Endothelial cell of umbilical vein (primary cell): ENCODE measurements at regions not wholly inside any gene's neighbourhood (a gene's known extent, or its start where the extent isn't known, plus 50 kb on each side); places are given as distances from the start of the nearest gene placed in this dataset.

Experiments
- BruUV-seq: library from RNA; stranded (reverse); fragments of 400-500 nt; replicated peaks from 2 replicates; lab custom pipeline; 2021; lab: Mats Ljungman, UMichigan
- CTCF ChIA-PET: fragments of 300-600, 350-600 bp; sonication (Branson Sonifier 250); formaldehyde crosslinking; loops from one replicate; lab custom pipeline; 2021; ENCODE audit warnings: antibody characterized with exemption, inconsistent platforms; lab: Charles Lee
- POLR2A ChIA-PET: fragments of 300-600, 350-600 bp; sonication (Branson Sonifier 250); formaldehyde crosslinking; loops from one replicate; lab custom pipeline; 2021; ENCODE audit warnings: antibody characterized with exemption, inconsistent platforms; lab: Charles Lee
- DNase-seq: peaks from one replicate; pipeline ENCODE4 v3.0.0-alpha.2; 2011; ENCODE audit warnings: low read depth, low spot score
- FAIRE-seq: peaks from 2 replicates; lab custom pipeline; 2011; peaks lifted over from hg19 to GRCh38; lab: Jason Lieb, UNC
- H2AFZ ChIP-seq: 2 replicates; pipeline ENCODE4 v1.6.0; 2012; ENCODE audit warnings: low read depth, low read length, control low read depth, inconsistent platforms
- H3K27ac ChIP-seq: 2 replicates; pipeline ENCODE4 v1.5.1; 2011; ENCODE audit warnings: low read depth, mild to moderate bottlenecking, control low read depth, low read length, moderate library complexity; ENCODE audit not compliant: insufficient read depth
- H3K27me3 ChIP-seq, 2 experiments: 2 replicates each; pipeline versions ENCODE4 v1.6.0 to v1.6.1; 2011; ENCODE audit warnings: low read length in 2 of 2, mixed read lengths in 1 of 2; ENCODE audit not compliant: control insufficient read depth in 2 of 2, insufficient read depth in 2 of 2
- H3K36me3 ChIP-seq, 2 experiments: 2 replicates in 1 of 2; 3 replicates in 1 of 2; pipeline ENCODE4 v1.5.1; 2011; ENCODE audit warnings: low read length in 2 of 2, mild to moderate bottlenecking in 1 of 2, moderate library complexity in 1 of 2; ENCODE audit not compliant: control insufficient read depth in 2 of 2, insufficient read depth in 2 of 2; ENCODE audit errors: extremely low read depth in 1 of 2
- H3K4me1 ChIP-seq: 3 replicates; pipeline ENCODE4 v1.5.1; 2011; ENCODE audit warnings: mild to moderate bottlenecking, low read length; ENCODE audit not compliant: control insufficient read depth, insufficient read depth; ENCODE audit errors: extremely low read depth
- H3K4me2 ChIP-seq: 2 replicates; pipeline ENCODE4 v1.6.1; 2011; ENCODE audit warnings: low read length, control low read depth, mixed read lengths; ENCODE audit not compliant: insufficient read depth
- H3K4me3 ChIP-seq, 3 experiments: fragments of 200-600 bp in 1 of 3; sonication (generic), shearing (Covaris generic) in 1 of 3; replicated peaks in 1 of 3; 2 replicates each; pipeline ENCODE4 v1.5.1; 2011 to 2016; ENCODE audit warnings: control low read depth in 3 of 3, low read length in 3 of 3, mild to moderate bottlenecking in 2 of 3, inconsistent platforms in 1 of 3, low read depth in 1 of 3, moderate library complexity in 1 of 3; ENCODE audit not compliant: insufficient read depth in 1 of 3
- H3K79me2 ChIP-seq: 2 replicates; pipeline ENCODE4 v1.6.0; 2012; ENCODE audit warnings: low read length, inconsistent platforms; ENCODE audit not compliant: control insufficient read depth, insufficient read depth
- H3K9ac ChIP-seq: replicated peaks from 2 replicates; pipeline ENCODE3; 2011; ENCODE audit warnings: low read length, control low read depth; ENCODE audit not compliant: insufficient read depth; ENCODE audit errors: extremely low read depth
- H3K9me1 ChIP-seq: replicated peaks from 3 replicates; pipeline ENCODE4 v1.6.0; 2011; ENCODE audit warnings: mild to moderate bottlenecking, low read length; ENCODE audit not compliant: control insufficient read depth, insufficient read depth; ENCODE audit errors: extremely low read depth
- H3K9me3 ChIP-seq: replicated peaks from 2 replicates; pipeline ENCODE4 v1.5.1; 2012; ENCODE audit warnings: low read length, inconsistent platforms; ENCODE audit not compliant: control insufficient read depth, insufficient read depth
- H4K20me1 ChIP-seq: replicated peaks from 2 replicates; pipeline ENCODE3; 2011; ENCODE audit warnings: mild to moderate bottlenecking, low read length; ENCODE audit not compliant: control insufficient read depth, insufficient read depth; ENCODE audit errors: extremely low read depth
- EZH2 ChIP-seq: IDR thresholded peaks from 2 replicates; pipeline ENCODE4 v1.6.1; 2012; ENCODE audit warnings: borderline replicate concordance, low read depth, mild to moderate bottlenecking, moderate library complexity, low read length, inconsistent platforms; ENCODE audit not compliant: severe bottlenecking
- FOS ChIP-seq: IDR thresholded peaks from 2 replicates; pipeline ENCODE4 v1.6.1; 2011; ENCODE audit warnings: mild to moderate bottlenecking, low read length, moderate library complexity, borderline replicate concordance; ENCODE audit not compliant: insufficient read depth
- GATA2 ChIP-seq: IDR thresholded peaks from 2 replicates; pipeline ENCODE4 v1.7.0; 2011; ENCODE audit warnings: low read depth, mild to moderate bottlenecking, moderate library complexity, mixed read lengths, low read length; ENCODE audit not compliant: insufficient read length, insufficient read depth
- JUN ChIP-seq: IDR thresholded peaks from 2 replicates; pipeline ENCODE4 v1.6.1; 2011; ENCODE audit warnings: borderline replicate concordance, low read depth; ENCODE audit not compliant: insufficient read length, insufficient read depth
- MYC ChIP-seq: IDR thresholded peaks from one replicate; pipeline ENCODE4 v1.6.1; 2011; ENCODE audit warnings: mild to moderate bottlenecking, low read depth, low read length
- POLR2A ChIP-seq: IDR thresholded peaks from 2 replicates; pipeline ENCODE4 v1.6.1; 2012; ENCODE audit warnings: low read depth, mild to moderate bottlenecking, control low read depth, low read length
- POLR2AphosphoS5 ChIP-seq: IDR thresholded peaks from 2 replicates; pipeline ENCODE4 v1.6.1; 2012; ENCODE audit warnings: low read depth, mild to moderate bottlenecking, control low read depth, low read length, moderate library complexity; ENCODE audit not compliant: insufficient read depth
- dilution Hi-C: fragments of 300-500 bp; cut with MboI; formaldehyde crosslinking; loops from one replicate; pipeline ENCODE4 v1.15.0; 2019; ENCODE audit warnings: low sequenced_read_pairs; ENCODE audit not compliant: extremely low pct_ligation_motif_present
- intact Hi-C: fragments of 100-400 bp; cut with micrococcal nuclease; formaldehyde crosslinking; loops from one replicate; pipeline ENCODE4 v1.10.0; 2022
- TF ChIP-seq, protein P1 (sequence below), 2 donors: IDR thresholded peaks; 1 replicate in 1 of 2; 2 replicates in 1 of 2; pipeline ENCODE4 v1.5.1; 2011; ENCODE audit warnings: low read length in 2 of 2, mild to moderate bottlenecking in 2 of 2, moderate library complexity in 2 of 2, control low read depth in 1 of 2, inconsistent platforms in 1 of 2, low read depth in 1 of 2; ENCODE audit not compliant: insufficient read depth in 1 of 2; ENCODE audit errors: extremely low read depth in 1 of 2
- TF ChIP-seq, protein P2 (sequence below): IDR thresholded peaks from 2 replicates; pipeline ENCODE4 v1.6.1; 2011; ENCODE audit not compliant: insufficient read depth, insufficient read length

- CTCF ChIA-PET, result interaction anchor here (1.0 kb wide), 1 partner anchor 9 kb away, joined by 3 read pairs; no protein-coding TSS in a partner anchor
- dilution Hi-C loops, result no loop called here
- no peaks in the 10 kb centered on the region for H3K79me2 ChIP-seq
Observed at GRCh38 chr6:5922230-5922629, 84.5 kb downstream of the NRN1 start.

More at GRCh38 chr6:5922230-5922629, 84.5 kb downstream of the NRN1 start:
- Histone ChIP-seq H3K27ac (no peak overlapping the region), H3K4me1 (no peaks in the 10 kb centered on the region), H3K4me3 (no peak overlapping the region), H3K4me2 (no peak overlapping the region), H3K9me3 (no peaks in the 10 kb centered on the region), H4K20me1 (no peaks in the 10 kb centered on the region), H3K9me1 (no peaks in the 10 kb centered on the region), H3K27me3 (no peaks in the 10 kb centered on the region), H3K36me3 (no peaks in the 10 kb centered on the region), H3K9ac (no peak overlapping the region), H2AFZ (no peak overlapping the region)
- DNase-seq, result no peak
- no peak for FAIRE-seq
- intact Hi-C loops, result no loop called here
- TF ChIP-seq, protein P1, sequence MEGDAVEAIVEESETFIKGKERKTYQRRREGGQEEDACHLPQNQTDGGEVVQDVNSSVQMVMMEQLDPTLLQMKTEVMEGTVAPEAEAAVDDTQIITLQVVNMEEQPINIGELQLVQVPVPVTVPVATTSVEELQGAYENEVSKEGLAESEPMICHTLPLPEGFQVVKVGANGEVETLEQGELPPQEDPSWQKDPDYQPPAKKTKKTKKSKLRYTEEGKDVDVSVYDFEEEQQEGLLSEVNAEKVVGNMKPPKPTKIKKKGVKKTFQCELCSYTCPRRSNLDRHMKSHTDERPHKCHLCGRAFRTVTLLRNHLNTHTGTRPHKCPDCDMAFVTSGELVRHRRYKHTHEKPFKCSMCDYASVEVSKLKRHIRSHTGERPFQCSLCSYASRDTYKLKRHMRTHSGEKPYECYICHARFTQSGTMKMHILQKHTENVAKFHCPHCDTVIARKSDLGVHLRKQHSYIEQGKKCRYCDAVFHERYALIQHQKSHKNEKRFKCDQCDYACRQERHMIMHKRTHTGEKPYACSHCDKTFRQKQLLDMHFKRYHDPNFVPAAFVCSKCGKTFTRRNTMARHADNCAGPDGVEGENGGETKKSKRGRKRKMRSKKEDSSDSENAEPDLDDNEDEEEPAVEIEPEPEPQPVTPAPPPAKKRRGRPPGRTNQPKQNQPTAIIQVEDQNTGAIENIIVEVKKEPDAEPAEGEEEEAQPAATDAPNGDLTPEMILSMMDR (IDR thresholded peaks at IDR 0.05; ENCODE audit: extremely low read depth in 1 of 2, insufficient read depth in 1 of 2, low read depth in 1 of 2, low read length in 2 of 2), result no peak
- TF ChIP-seq FOS (no peak), JUN (no peak), EZH2 (no peak), GATA2 (no peak), POLR2AphosphoS5 (no peak), MYC (no peak), POLR2A (no peak)
- TF ChIP-seq, protein P2, sequence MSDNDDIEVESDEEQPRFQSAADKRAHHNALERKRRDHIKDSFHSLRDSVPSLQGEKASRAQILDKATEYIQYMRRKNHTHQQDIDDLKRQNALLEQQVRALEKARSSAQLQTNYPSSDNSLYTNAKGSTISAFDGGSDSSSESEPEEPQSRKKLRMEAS, result no peak
- no TSS peak for BruUV-seq
- POLR2A ChIA-PET, result no interaction called here
